GM19452 (cell line): ENCODE measurements at regions not wholly inside any gene's neighbourhood (a gene's known extent, or its start where the extent isn't known, plus 50 kb on each side); places are given as distances from the start of the nearest gene placed in this dataset.

Experiments used
- ATAC-seq: cut with Tn5 transposase; IDR thresholded peaks from one replicate; pipeline ENCODE4 v1.9.1; 2021; ENCODE audit not compliant: unreplicated experiment

DNA sequence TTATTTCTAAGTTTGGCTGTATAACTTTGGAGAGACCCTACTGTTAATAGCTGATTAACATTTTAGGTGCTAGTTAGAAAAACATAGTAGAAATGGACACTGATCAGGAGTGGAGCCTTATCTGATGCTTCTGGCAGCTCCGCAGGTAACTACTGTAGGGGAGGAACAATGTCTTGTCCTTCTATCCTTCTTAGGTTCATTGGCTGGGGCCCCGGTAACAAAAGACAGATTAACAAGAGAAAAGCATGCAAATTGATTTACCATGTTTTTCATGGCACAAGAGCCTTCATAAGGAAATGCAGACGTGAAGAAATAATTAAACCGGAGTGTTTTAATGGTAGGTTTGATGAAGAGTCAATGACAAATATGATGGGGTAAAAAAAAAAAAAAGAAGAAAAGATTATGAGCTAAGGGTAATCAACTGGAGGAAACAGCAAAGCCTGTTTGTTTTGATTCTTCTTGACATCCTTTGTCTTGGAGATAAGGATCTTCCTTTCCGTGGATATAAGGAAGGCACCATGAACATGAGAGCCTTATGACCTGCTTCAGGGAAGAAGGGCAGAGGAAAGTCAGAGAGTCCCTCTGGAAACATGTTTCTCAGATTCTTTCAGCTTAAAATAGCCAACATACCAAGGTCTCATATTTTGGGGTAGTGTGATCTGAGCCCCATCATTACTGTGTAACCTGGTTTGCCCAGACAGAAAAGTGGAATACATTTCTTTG is 62.4 kb upstream of the GCFC2 start:
- ATAC-seq: no peak

DNA sequence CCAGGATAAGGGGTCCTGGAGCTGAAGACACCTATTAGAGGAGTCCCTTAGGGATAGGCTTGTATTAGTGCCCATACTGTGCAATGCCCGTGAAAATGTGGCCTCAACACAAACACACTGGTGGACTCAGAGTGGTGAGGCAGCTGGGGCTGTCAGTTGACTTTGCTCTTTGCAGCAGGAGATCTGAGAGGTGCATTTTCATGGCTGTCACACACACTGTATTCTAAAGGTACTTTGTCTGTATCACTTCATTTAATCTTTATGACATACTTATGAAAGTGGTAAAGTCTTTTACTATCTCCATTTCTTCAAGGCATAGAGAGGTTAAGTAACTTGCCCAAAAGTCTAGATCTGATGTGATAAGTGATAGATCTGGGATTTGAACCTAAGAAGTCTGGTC is 55.1 kb upstream of the GCFC2 start:
- ATAC-seq: no peak

DNA sequence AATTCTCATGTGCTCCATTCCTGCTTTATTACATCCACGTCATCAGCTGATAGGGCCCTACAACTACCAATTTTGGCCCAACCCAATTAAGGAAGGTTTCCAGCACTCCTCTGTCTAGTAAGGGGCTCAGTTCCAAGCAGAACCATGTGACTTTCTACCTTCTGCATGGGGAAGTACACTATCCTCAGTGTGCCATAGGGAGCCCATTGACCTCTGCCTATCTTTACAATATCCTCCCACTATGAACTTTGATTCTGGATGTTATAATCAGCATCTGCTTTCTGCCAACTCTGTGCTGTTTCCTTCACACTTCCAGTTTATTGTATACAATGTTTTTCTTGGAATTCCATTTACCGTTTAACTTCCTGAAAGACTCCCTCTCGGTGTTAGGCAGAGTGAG is 53.9 kb upstream of the GCFC2 start:
- ATAC-seq: no peak
